HepG2 (cell line): ENCODE measurements at regions not wholly inside any gene's neighbourhood (a gene's known extent, or its start where the extent isn't known, plus 50 kb on each side); places are given as distances from the start of the nearest gene placed in this dataset.

Experiments used
- FUBP1 ChIP-seq: sonication (generic); formaldehyde crosslinking; IDR thresholded peaks from 2 replicates; pipeline ENCODE4 v1.5.1; 2020; ENCODE audit warnings: missing genetic modification reagents, mild to moderate bottlenecking, borderline replicate concordance
- GLI4 ChIP-seq: sonication (generic); formaldehyde crosslinking; IDR thresholded peaks from 2 replicates; pipeline ENCODE4 v1.5.1; 2020; ENCODE audit warnings: missing genetic modification reagents, mild to moderate bottlenecking, moderate library complexity, borderline replicate concordance
- HOXA3 ChIP-seq: sonication (generic); formaldehyde crosslinking; IDR thresholded peaks from 2 replicates; pipeline ENCODE4 v1.5.0; 2020; ENCODE audit warnings: missing genetic modification reagents
- IRX3 ChIP-seq: sonication (generic); formaldehyde crosslinking; IDR thresholded peaks from 2 replicates; pipeline ENCODE4 v1.8.1; 2023; ENCODE audit warnings: mild to moderate bottlenecking, low read depth, missing genetic modification reagents, borderline replicate concordance
- JUN ChIP-seq: sonication (generic); formaldehyde crosslinking; IDR thresholded peaks from 2 replicates; pipeline ENCODE4 v1.4.0; 2020; ENCODE audit warnings: mild to moderate bottlenecking, missing genetic modification reagents
- ZFP1 ChIP-seq: IDR thresholded peaks from 2 replicates; pipeline ENCODE4 v1.6.1; 2016
- ZNF101 ChIP-seq: sonication (generic); formaldehyde crosslinking; IDR thresholded peaks from 2 replicates; pipeline ENCODE4 v1.4.0; 2020; ENCODE audit warnings: mild to moderate bottlenecking, low read depth, missing genetic modification reagents, borderline replicate concordance
- ZNF878 ChIP-seq: sonication (generic); formaldehyde crosslinking; IDR thresholded peaks from 2 replicates; pipeline ENCODE4 v1.8.1; 2023; ENCODE audit warnings: mild to moderate bottlenecking, missing genetic modification reagents, moderate library complexity
- TF ChIP-seq, protein P1 (sequence below): fragments of 450-650 bp; IDR thresholded peaks from 2 replicates; pipeline ENCODE4 v1.6.1; 2017; ENCODE audit warnings: mild to moderate bottlenecking
- TF ChIP-seq, protein P2 (sequence below): IDR thresholded peaks from 2 replicates; pipeline ENCODE4 v1.6.1; 2016; ENCODE audit warnings: missing biosample characterization, missing genetic modification reagents, low read depth

GRCh38 chr1:119294199-119294598, 74.4 kb upstream of the HAO2 start (continued):
- TF ChIP-seq ZNF878 (CRISPR knock-in tag) (no peak), FUBP1 (no peak), IRX3 (no peak), JUN (CRISPR knock-in tag) (no peak), HOXA3 (no peak), ZNF101 (CRISPR knock-in tag) (no peak), GLI4 (no peak), ZFP1 (no peak)
- TF ChIP-seq, protein P1, sequence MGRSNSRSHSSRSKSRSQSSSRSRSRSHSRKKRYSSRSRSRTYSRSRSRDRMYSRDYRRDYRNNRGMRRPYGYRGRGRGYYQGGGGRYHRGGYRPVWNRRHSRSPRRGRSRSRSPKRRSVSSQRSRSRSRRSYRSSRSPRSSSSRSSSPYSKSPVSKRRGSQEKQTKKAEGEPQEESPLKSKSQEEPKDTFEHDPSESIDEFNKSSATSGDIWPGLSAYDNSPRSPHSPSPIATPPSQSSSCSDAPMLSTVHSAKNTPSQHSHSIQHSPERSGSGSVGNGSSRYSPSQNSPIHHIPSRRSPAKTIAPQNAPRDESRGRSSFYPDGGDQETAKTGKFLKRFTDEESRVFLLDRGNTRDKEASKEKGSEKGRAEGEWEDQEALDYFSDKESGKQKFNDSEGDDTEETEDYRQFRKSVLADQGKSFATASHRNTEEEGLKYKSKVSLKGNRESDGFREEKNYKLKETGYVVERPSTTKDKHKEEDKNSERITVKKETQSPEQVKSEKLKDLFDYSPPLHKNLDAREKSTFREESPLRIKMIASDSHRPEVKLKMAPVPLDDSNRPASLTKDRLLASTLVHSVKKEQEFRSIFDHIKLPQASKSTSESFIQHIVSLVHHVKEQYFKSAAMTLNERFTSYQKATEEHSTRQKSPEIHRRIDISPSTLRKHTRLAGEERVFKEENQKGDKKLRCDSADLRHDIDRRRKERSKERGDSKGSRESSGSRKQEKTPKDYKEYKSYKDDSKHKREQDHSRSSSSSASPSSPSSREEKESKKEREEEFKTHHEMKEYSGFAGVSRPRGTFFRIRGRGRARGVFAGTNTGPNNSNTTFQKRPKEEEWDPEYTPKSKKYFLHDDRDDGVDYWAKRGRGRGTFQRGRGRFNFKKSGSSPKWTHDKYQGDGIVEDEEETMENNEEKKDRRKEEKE, result no peak
- TF ChIP-seq, protein P2, sequence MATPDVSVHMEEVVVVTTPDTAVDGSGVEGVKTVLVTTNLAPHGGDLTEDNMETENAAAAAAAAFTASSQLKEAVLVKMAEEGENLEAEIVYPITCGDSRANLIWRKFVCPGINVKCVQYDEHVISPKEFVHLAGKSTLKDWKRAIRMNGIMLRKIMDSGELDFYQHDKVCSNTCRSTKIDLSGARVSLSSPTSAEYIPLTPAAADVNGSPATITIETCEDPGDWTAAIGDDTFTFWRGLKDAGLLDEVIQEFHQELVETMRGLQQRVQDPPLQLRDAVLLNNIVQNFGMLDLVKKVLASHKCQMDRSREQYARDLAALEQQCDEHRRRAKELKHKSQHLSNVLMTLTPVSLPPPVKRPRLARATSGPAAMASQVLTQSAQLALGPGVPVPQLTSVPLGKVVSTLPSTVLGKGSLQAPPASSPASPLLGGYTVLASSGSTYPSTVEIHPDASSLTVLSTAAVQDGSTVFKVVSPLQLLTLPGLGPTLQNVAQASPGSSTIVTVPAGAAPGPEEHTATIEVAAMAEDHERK (CRISPR knock-in tag), result no peak
- TF ChIP-seq, all 625 proteins: peak for 0
